ENCODE measurements at regions not wholly inside any gene's neighbourhood (a gene's known extent, or its start where the extent isn't known, plus 50 kb on each side); places are given as distances from the start of the nearest gene placed in this dataset.
"Not testable (repeated sequence)": the region's sequence is repeated elsewhere in the genome, so short reads cannot be mapped to it uniquely, and the experiment has no call there.

DNA sequence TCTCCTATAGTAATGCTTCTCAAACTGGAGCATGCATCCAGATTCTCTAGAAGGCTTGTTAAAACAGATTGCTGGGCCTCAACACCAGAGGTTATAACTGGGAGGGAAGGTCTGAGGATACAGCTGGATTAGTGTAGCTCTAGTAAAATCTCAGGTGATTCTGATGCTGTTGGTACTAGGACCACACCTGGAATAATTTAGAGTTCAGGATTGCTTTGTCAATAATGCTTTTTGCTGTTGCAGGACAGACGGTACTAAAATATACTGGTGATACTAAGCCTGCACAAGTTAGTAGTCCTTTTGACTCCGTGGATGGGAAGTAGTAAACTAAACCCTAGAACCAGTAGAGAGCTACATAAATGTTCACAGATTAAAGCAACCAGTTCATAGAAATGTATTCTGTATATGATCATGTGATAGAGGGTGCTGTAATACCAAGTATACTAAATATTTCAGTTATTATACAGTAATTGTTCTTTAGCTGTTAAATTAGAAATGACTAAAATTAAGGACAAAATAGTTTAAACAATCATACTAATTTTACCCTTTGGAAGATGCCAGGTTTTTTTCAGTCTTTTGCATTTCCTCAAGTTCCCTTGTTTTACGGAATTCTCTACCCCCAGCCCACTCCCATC is 258.2 kb upstream of the STARD13 start:
- Mint-ChIP-seq H3K27me3 (ENCODE audit: low read depth) (no peaks in the 10 kb centered on the region), H3K27ac (peak overlapping the region; percentile 98), H3K9me3 (no peaks in the 10 kb centered on the region), H3K4me1 (ENCODE audit: low read depth) (peaks cover 45% of the 10 kb centered on the region), H3K36me3 (ENCODE audit: low read depth) (peaks cover 9% of the 10 kb centered on the region), H3K4me3 (ENCODE audit: low read depth) (peak overlapping the region; percentile 79)
- intact Hi-C loops (cut with micrococcal nuclease), result loop anchor here (1.0 to 5.0 kb wide), 10 partner anchors 67 to 1619 kb away; partner anchors contain the start of gene N4BP2L2
- no peak for DNase-seq (ENCODE audit: low spot score)

DNA sequence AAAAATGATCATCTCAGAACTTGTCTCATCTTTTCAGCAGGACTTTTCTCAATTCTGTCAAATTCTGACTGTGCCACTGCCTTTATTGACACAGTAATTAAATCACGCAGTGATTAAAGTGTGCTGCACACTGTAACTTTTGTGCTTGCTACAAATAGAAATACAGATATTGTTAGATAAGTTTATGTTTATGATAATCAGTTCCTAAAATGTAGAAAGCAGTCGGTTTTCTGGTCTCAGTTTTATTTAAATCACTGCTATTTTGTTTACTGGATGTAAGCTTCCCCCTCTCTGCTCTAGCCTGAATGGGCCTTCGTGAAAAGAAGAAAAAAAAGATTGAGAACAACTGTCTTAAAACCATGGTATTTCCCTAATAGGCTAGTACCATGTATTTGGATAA is 258.8 kb upstream of the STARD13 start:
- Mint-ChIP-seq H3K9me3 (no peaks in the 10 kb centered on the region), H3K4me1 (ENCODE audit: low read depth) (peaks cover 45% of the 10 kb centered on the region), H3K27ac (peak overlapping the region; percentile 98), H3K36me3 (ENCODE audit: low read depth) (peaks cover 9% of the 10 kb centered on the region), H3K4me3 (ENCODE audit: low read depth) (no peak overlapping the region), H3K27me3 (ENCODE audit: low read depth) (no peaks in the 10 kb centered on the region)
- DNase-seq (ENCODE audit: low spot score), result no peak
- intact Hi-C loops (cut with micrococcal nuclease), result loop anchor here (5.0 kb wide), 3 partner anchors 342 to 1618 kb away; no protein-coding TSS in a partner anchor

DNA sequence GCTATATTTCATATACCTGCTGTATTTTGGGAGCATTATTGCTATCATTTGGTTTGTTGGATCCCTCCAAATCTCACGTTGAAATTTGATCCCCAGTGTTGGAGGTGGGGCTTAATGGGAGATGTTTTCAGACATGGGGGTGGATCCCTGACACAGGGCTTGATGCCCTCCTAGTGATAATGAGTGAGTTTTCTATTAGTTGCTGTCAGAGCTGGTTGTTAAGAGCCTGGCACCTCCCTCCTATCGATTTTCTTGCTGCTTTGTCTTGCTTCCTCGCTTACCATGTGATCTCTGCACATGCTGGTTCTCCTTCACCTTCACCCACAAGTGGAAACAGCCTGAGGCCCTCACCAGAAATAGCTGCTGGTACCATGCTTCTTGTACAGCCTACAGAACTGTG is 259.9 kb upstream of the STARD13 start:
- intact Hi-C loops (cut with micrococcal nuclease), result no loop called here
- no peak for DNase-seq (ENCODE audit: low spot score)
- no peak overlapping the region for H3K4me3 Mint-ChIP-seq (ENCODE audit: low read depth)

DNA sequence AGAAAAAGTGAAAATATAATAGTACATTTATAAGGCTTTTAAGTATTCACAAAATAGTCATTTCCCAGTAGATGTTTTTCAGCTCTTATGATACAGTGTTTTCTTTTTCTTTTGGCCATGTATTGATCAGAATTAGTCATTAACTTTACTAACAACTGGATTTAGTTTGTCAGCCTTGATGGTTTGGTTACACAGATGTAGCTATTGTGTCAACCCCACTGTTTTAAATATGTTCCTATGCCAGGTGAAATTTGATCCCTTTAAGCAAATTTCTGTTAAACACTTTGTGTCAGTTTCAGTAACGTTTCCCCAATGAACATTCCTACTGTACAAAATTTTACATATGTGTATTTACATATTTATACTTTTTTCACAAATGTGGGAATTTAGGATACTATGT is 261.5 kb upstream of the STARD13 start:
- Mint-ChIP-seq H3K4me3 (ENCODE audit: low read depth) (no peak overlapping the region), H3K27me3 (ENCODE audit: low read depth) (no peaks in the 10 kb centered on the region), H3K27ac (no peak overlapping the region), H3K36me3 (ENCODE audit: low read depth) (peaks cover 12% of the 10 kb centered on the region), H3K9me3 (peaks cover 11% of the 10 kb centered on the region), H3K4me1 (ENCODE audit: low read depth) (peaks cover 35% of the 10 kb centered on the region)
- intact Hi-C loops (cut with micrococcal nuclease), result no loop called here
- DNase-seq (ENCODE audit: low spot score), result no peak

More for the DNA sequence above, 259.9 kb upstream of the STARD13 start:
- Mint-ChIP-seq H3K9me3 (peaks cover 3% of the 10 kb centered on the region), H3K4me1 (ENCODE audit: low read depth) (peaks cover 43% of the 10 kb centered on the region), H3K27me3 (ENCODE audit: low read depth) (no peaks in the 10 kb centered on the region), H3K27ac (no peak overlapping the region), H3K36me3 (ENCODE audit: low read depth) (peaks cover 10% of the 10 kb centered on the region)

DNA sequence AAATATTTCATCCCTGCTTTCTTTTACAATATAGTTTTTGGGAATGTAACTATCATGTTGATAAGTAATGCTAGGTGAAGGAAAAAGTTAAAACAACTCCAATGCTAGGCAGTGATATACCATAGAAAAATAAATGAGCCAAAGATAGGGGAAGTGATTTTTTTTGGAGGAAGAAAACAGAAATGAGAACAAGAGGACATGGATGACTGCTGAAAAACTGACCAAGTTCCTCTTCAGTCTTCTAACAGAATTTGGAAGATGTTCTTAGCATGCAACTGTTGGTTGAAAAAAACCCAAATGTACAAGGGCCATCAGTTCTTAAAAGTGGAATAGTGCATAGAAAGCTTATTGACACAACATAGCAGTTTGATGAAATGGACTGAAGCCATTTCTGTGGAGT is 262.5 kb upstream of the STARD13 start:
- Mint-ChIP-seq H3K36me3 (ENCODE audit: low read depth) (peaks cover 15% of the 10 kb centered on the region), H3K4me3 (ENCODE audit: low read depth) (no peak overlapping the region), H3K9me3 (peaks cover 11% of the 10 kb centered on the region), H3K27me3 (ENCODE audit: low read depth) (no peaks in the 10 kb centered on the region), H3K27ac (no peak overlapping the region), H3K4me1 (ENCODE audit: low read depth) (peaks cover 36% of the 10 kb centered on the region)
- intact Hi-C loops (cut with micrococcal nuclease), result no loop called here
- DNase-seq (ENCODE audit: low spot score), result no peak

DNA sequence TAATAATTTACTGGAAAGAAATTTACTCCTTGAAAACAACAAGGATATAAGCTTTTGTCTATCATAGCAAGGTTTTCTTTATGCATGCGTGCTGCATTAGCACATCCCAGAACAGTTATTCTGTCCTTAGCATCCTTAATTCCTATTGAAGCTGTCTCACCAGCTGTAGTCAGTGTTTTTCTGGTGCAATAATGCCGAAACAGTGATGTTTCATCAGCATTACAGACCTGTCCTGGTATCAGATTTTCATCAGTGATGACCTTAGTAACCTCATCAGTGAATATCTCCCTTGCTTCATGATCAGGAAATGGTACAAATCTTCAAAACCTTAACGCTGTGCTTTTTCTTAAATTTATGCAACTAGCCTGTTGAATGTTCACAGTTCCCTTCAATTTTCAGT is 264.7 kb upstream of the STARD13 start:
- Mint-ChIP-seq H3K4me3 (ENCODE audit: low read depth) (no peak overlapping the region), H3K27me3 (ENCODE audit: low read depth) (no peaks in the 10 kb centered on the region), H3K27ac (no peak overlapping the region), H3K36me3 (ENCODE audit: low read depth) (peaks cover 15% of the 10 kb centered on the region), H3K9me3 (peaks cover 11% of the 10 kb centered on the region), H3K4me1 (ENCODE audit: low read depth) (peaks cover 31% of the 10 kb centered on the region)
- intact Hi-C loops (cut with micrococcal nuclease), result no loop called here
- DNase-seq (ENCODE audit: low spot score), result no peak

DNA sequence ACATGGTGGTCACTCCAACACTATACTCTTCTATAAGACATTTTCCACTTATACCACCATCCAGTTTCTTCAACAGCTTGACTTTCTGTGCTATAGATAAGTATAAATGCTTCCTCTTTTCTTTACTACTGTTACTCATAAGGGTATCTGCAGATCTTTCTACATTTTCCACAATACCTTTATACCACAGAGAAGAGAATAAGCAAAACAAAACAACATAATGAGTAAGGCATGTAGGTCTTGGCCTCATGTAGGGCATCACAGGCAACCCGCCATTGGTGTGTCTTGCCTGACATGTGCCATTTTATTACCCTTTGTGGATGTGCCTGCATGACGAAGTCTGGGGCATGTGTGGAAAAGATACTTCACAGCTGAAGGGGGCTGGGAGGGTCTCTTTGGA is 265.3 kb upstream of the STARD13 start:
- intact Hi-C loops (cut with micrococcal nuclease), result no loop called here
- peaks cover 32% of the 10 kb centered on the region for H3K4me1 Mint-ChIP-seq (ENCODE audit: low read depth)
- peak overlapping the region; percentile 40 for H3K27ac Mint-ChIP-seq
- no peaks in the 10 kb centered on the region for H3K27me3 Mint-ChIP-seq (ENCODE audit: low read depth)
- no peak overlapping the region for H3K4me3 Mint-ChIP-seq (ENCODE audit: low read depth)
- DNase-seq (ENCODE audit: low spot score), result no peak
- peaks cover 11% of the 10 kb centered on the region for H3K9me3 Mint-ChIP-seq
- H3K36me3 Mint-ChIP-seq (ENCODE audit: low read depth), result peaks cover 15% of the 10 kb centered on the region

DNA sequence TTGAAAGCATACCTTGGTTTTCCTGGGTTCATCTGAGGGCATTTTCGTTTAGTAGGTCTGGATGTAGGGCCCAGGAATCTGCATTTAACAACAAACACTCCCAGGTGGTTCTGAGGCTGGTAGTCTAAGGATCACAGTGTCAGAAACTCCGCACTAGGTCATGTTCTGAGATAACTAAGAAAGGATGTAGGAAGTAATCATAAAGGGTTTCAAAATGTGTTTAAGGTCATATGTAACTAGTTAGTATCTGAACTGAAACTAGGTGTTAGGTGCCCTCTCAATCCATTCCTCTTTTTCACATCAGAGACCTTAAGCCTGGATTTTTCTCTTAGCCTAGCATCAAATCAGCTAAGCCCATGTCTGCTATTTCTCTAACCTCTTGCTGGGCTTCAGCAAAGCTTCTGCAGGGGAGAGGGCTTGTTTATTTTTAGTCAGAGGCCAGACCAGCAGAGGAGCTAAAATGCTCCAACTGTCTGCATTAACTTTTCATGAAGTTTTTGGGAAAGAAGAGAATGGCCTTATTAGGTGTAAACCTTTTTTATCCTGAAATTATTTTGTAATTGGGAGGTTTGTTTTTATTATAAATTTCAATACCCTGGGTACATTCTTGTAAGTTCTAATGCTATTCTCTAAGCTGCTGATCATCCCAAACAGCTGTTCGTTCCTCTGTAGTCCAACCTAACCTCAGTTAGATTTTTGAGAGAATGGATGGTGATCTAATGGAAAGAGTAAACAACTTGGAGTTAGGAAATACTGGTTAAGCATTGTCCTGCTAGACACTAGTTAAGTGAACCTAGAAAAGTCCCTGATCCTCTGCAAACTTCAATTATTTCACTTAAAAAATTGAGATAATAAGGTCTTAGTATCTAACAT is 262.8 kb upstream of the RFC3 start:
- H3K9me3 Mint-ChIP-seq, result peaks cover 11% of the 10 kb centered on the region
- H3K27ac Mint-ChIP-seq, result no peak overlapping the region
- H3K27me3 Mint-ChIP-seq (ENCODE audit: low read depth), result no peaks in the 10 kb centered on the region
- H3K4me1 Mint-ChIP-seq (ENCODE audit: low read depth), result peaks cover 33% of the 10 kb centered on the region
- no peak overlapping the region for H3K4me3 Mint-ChIP-seq (ENCODE audit: low read depth)
- peaks cover 15% of the 10 kb centered on the region for H3K36me3 Mint-ChIP-seq (ENCODE audit: low read depth)
- intact Hi-C loops (cut with micrococcal nuclease), result loop anchor here (1.0 to 2.0 kb wide), 3 partner anchors 13 to 57 kb away; no protein-coding TSS in a partner anchor
- no peak for DNase-seq (ENCODE audit: low spot score)

DNA sequence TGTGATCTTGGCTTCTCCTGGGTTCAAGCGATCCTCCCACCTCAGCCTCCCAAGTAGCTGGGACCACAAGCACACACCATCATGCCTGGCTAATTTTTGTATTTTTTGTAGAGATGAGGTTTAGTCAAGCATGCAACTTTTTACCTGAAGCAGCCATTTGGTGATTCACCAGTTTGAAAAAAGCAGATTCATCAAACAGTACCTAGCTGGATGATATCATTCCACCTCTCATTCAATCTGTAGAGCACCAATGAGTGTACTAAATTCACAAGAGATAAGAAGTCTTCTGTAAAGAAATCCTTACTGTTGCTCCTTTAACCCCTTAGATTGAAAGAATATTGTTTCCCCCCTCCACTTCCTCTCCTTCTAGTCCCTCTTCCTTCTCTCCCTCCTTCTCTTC is 261.1 kb upstream of the RFC3 start:
- Mint-ChIP-seq H3K27me3 (ENCODE audit: low read depth) (no peaks in the 10 kb centered on the region), H3K4me3 (ENCODE audit: low read depth) (no peak overlapping the region), H3K36me3 (ENCODE audit: low read depth) (peaks cover 4% of the 10 kb centered on the region), H3K9me3 (no peaks in the 10 kb centered on the region), H3K4me1 (ENCODE audit: low read depth) (peaks cover 25% of the 10 kb centered on the region), H3K27ac (no peak overlapping the region)
- intact Hi-C loops (cut with micrococcal nuclease), result no loop called here
- no peak for DNase-seq (ENCODE audit: low spot score)

DNA sequence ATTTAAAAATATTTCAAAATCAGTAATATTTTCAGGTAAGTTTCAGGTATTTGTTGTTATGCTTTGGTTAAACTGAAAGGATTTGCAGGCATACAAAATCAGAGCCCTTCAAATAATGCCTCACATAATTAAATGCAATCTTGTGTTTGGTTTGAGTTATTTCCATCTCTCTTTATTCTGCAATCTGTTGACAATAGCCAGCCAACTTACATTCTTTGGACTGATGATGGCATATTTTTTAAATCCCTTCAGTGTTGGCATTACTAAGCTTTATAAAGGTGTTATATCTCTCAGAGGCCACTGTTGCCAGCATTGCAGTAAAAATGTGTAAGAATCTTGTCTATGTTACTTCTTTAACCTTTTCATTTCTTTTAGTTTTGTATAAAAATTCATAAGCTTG is 257.2 kb upstream of the RFC3 start:
- Mint-ChIP-seq H3K9me3 (no peaks in the 10 kb centered on the region), H3K27ac (no peak overlapping the region), H3K36me3 (ENCODE audit: low read depth) (no peaks in the 10 kb centered on the region), H3K4me1 (ENCODE audit: low read depth) (peaks cover 10% of the 10 kb centered on the region), H3K27me3 (ENCODE audit: low read depth) (no peaks in the 10 kb centered on the region), H3K4me3 (ENCODE audit: low read depth) (no peak overlapping the region)
- DNase-seq (ENCODE audit: low spot score), result no peak
- intact Hi-C loops (cut with micrococcal nuclease), result loop anchor here (1.0 kb wide), 1 partner anchor 11 kb away; no protein-coding TSS in a partner anchor

DNA sequence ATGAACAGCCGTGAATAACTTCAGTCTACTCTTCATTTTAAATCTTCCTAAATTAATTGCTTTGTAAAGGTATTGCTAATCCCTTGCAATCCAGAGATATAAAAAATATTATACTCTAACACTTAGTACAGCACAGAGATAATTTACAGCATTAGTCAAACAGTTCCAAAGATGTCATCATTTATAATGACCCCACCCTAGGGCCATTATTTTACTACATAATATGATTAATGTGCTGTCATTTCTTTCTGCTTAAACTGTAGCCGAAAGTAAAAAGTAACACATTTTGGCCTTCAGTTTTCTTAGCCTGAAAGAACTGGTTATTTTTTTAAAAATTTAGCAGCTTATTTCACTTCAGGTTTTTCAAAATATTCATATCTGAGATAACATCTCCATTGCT is 256.3 kb upstream of the RFC3 start:
- no peak overlapping the region for H3K27ac Mint-ChIP-seq
- H3K9me3 Mint-ChIP-seq, result no peaks in the 10 kb centered on the region
- no peak overlapping the region for H3K4me3 Mint-ChIP-seq (ENCODE audit: low read depth)
- intact Hi-C loops (cut with micrococcal nuclease), result loop anchor here (1.0 kb wide), 1 partner anchor 10 kb away; no protein-coding TSS in a partner anchor
- H3K27me3 Mint-ChIP-seq (ENCODE audit: low read depth), result no peaks in the 10 kb centered on the region
- DNase-seq (ENCODE audit: low spot score), result no peak
- no peaks in the 10 kb centered on the region for H3K36me3 Mint-ChIP-seq (ENCODE audit: low read depth)
- H3K4me1 Mint-ChIP-seq (ENCODE audit: low read depth), result peaks cover 6% of the 10 kb centered on the region

DNA sequence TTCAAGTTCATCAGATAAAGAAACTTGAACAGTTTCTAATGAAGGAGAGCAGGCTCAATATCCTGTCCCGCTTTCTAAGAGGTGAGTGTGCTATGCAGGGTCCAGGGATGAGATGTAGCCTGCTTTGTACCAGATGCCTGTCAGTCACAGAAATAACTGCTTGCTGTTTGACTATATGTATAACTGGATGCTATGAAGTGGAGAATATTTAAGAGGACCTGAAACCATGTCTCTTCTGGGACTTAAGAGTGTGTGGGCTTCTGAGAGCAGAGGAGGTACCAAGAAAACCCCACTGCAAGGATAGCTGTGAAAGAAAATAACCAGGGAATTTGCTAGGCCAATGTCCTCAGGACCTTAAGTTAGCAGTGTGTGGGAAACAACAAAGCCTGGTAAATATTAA is 246.3 kb upstream of the RFC3 start:
- Mint-ChIP-seq H3K9me3 (peaks cover 6% of the 10 kb centered on the region), H3K4me1 (ENCODE audit: low read depth) (peaks cover 14% of the 10 kb centered on the region), H3K36me3 (ENCODE audit: low read depth) (no peaks in the 10 kb centered on the region), H3K27me3 (ENCODE audit: low read depth) (no peaks in the 10 kb centered on the region), H3K4me3 (ENCODE audit: low read depth) (no peak overlapping the region), H3K27ac (no peak overlapping the region)
- no peak for DNase-seq (ENCODE audit: low spot score)
- intact Hi-C loops (cut with micrococcal nuclease), result loop anchor here (1.0 kb wide), 1 partner anchor 10 kb away; no protein-coding TSS in a partner anchor

DNA sequence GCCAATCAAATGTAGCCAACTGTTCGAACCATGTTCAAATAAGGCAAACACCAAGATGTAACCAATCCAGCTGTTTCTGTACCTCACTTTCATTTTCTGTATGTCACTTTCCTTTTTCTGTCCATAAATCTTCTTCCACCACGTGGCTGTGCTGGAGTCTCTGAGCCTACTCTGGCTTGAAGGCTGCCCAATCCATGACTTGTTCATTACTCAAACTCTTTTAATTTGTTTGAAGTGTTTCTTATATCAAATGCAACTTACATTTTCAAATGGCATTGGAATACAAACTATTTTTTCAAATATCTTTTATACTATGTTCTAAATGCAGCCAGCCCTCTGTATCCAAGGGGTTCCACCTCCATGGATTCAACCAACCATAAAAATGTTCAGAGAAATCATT is 245.6 kb upstream of the RFC3 start:
- H3K9me3 Mint-ChIP-seq, result not testable (repeated sequence)
- peaks cover 14% of the 10 kb centered on the region for H3K4me1 Mint-ChIP-seq (ENCODE audit: low read depth)

More for the DNA sequence above, 245.6 kb upstream of the RFC3 start:
- H3K27ac Mint-ChIP-seq; DNase-seq (ENCODE audit: low spot score); H3K27me3 Mint-ChIP-seq (ENCODE audit: low read depth); H3K36me3 Mint-ChIP-seq (ENCODE audit: low read depth); intact Hi-C loops (cut with micrococcal nuclease); H3K4me3 Mint-ChIP-seq (ENCODE audit: low read depth): not testable (repeated sequence)

All from activated T-helper 2 cell treated with anti-CD3 and anti-CD28 coated beads, Interferon-gamma antibody, Interleukin-2, Interleukin-4, amounts not matched to agents 10 μg/mL and 5 μg/mL and 100 μg/mL, durations not matched to agents 14 hours and 24 hours and 36 hours (primary cell).